ENCODE measurements at regions not wholly inside any gene's neighbourhood (a gene's known extent, or its start where the extent isn't known, plus 50 kb on each side); places are given as distances from the start of the nearest gene placed in this dataset.
"Not testable (repeated sequence)": the region's sequence is repeated elsewhere in the genome, so short reads cannot be mapped to it uniquely, and the experiment has no call there.

- not testable (repeated sequence) for TF ChIP-seq POLR2A, CTCF (IDR thresholded peaks at IDR 0.05)
Observed at GRCh38 chr10:6921026-6921425, 340.9 kb upstream of the PRKCQ start.
